IMR-90 (cell line): ENCODE measurements at regions not wholly inside any gene's neighbourhood (a gene's known extent, or its start where the extent isn't known, plus 50 kb on each side); places are given as distances from the start of the nearest gene placed in this dataset.

Experiments
- ATAC-seq: fragments of 200-7000 bp; cut with Tn5 transposase; 2 replicates; pipeline ENCODE4 v1.9.1; 2020; ENCODE audit warnings: low read depth, mild to moderate bottlenecking, moderate library complexity
- BruUV-seq: library from RNA; stranded (reverse); fragments of 400-500 nt; replicated peaks from 2 replicates; lab custom pipeline; 2021; lab: Mats Ljungman, UMichigan
- CTCF ChIA-PET: fragments of 300-600 bp; formaldehyde crosslinking; extraction: SDS; loops from one replicate; lab custom pipeline; 2021; ENCODE audit warnings: antibody characterized with exemption; lab: Yijun Ruan, JAX
- POLR2A ChIA-PET: fragments of 300-600 bp; sonication (Branson Sonifier 250); formaldehyde crosslinking; loops from one replicate; lab custom pipeline; 2022; ENCODE audit warnings: antibody characterized with exemption; ENCODE audit not compliant: unreplicated experiment; lab: Charles Lee
- DNase-seq: peaks from one replicate; pipeline ENCODE4 v3.0.0; 2013
- H2AFZ ChIP-seq: replicated peaks from 2 replicates; pipeline ENCODE3; 2013; ENCODE audit warnings: low read length, mild to moderate bottlenecking; ENCODE audit not compliant: poor library complexity
- H2AK5ac ChIP-seq: 2 replicates; pipeline ENCODE4 v1.6.1; 2013; ENCODE audit warnings: low read depth, low read length, inconsistent platforms
- H2AK9ac ChIP-seq: replicated peaks from 2 replicates; pipeline ENCODE3; 2013; ENCODE audit warnings: mild to moderate bottlenecking, low read depth, low read length, moderate library complexity; ENCODE audit not compliant: poor library complexity
- H2BK120ac ChIP-seq: 2 replicates; pipeline ENCODE4 v1.6.1; 2013; ENCODE audit warnings: low read depth, low read length, inconsistent platforms
- H2BK15ac ChIP-seq: 3 replicates; pipeline ENCODE4 v1.6.1; 2013; ENCODE audit warnings: low read depth, low read length, inconsistent platforms
- H2BK20ac ChIP-seq: 2 replicates; pipeline ENCODE4 v1.6.1; 2013; ENCODE audit warnings: low read depth, mild to moderate bottlenecking, inconsistent platforms, low read length, moderate library complexity
- H2BK5ac ChIP-seq: 2 replicates; pipeline ENCODE4 v1.6.1; 2013; ENCODE audit warnings: mild to moderate bottlenecking, low read depth, low read length, inconsistent platforms; ENCODE audit not compliant: poor library complexity, severe bottlenecking
- H3K14ac ChIP-seq: replicated peaks from 2 replicates; pipeline ENCODE4 v1.6.1; 2013; ENCODE audit warnings: low read depth, low read length, inconsistent platforms
- H3K18ac ChIP-seq: 2 replicates; pipeline ENCODE4 v1.6.1; 2013; ENCODE audit warnings: low read depth, low read length, control low read depth
- H3K23ac ChIP-seq: 2 replicates; pipeline ENCODE4 v1.6.1; 2013; ENCODE audit warnings: low read depth, low read length, inconsistent platforms
- H3K27ac ChIP-seq: 2 replicates; pipeline ENCODE4 v1.5.1; 2013; ENCODE audit warnings: mild to moderate bottlenecking, control low read depth, low read length; ENCODE audit not compliant: insufficient read depth
- H3K27me3 ChIP-seq: 2 replicates; pipeline ENCODE4 v1.6.1; 2013; ENCODE audit warnings: low read length; ENCODE audit not compliant: control insufficient read depth, insufficient read depth
- H3K36me3 ChIP-seq: 2 replicates; pipeline ENCODE4 v1.6.1; 2013; ENCODE audit warnings: low read length, mixed read lengths; ENCODE audit not compliant: control insufficient read depth, insufficient read depth
- H3K4ac ChIP-seq: 2 replicates; pipeline ENCODE4 v1.6.1; 2013; ENCODE audit warnings: low read depth, low read length, inconsistent platforms
- H3K4me1 ChIP-seq: 2 replicates; pipeline ENCODE4 v1.6.1; 2013; ENCODE audit warnings: low read length, mixed read lengths; ENCODE audit not compliant: control insufficient read depth, insufficient read depth
- H3K4me2 ChIP-seq: 2 replicates; pipeline ENCODE4 v1.6.1; 2013; ENCODE audit warnings: low read depth, mild to moderate bottlenecking, control low read depth, low read length, moderate library complexity
- H3K4me3 ChIP-seq: 2 replicates; pipeline ENCODE4 v1.5.1; 2013; ENCODE audit warnings: low read depth, mild to moderate bottlenecking, control low read depth, low read length, moderate library complexity; ENCODE audit not compliant: insufficient read depth
- H3K56ac ChIP-seq: 2 replicates; pipeline ENCODE4 v1.6.1; 2013; ENCODE audit warnings: low read length, inconsistent platforms; ENCODE audit not compliant: insufficient read depth; ENCODE audit errors: extremely low read depth
- H3K79me1 ChIP-seq, 2 experiments: 2 replicates each; pipeline ENCODE4 v1.6.1; 2013; ENCODE audit warnings: low read length in 2 of 2, inconsistent platforms in 1 of 2, low read depth in 1 of 2
- H3K9ac ChIP-seq: 2 replicates; pipeline ENCODE4 v1.6.1; 2013; ENCODE audit warnings: low read depth, low read length, control low read depth
- H3K9me1 ChIP-seq: 2 replicates; pipeline ENCODE4 v1.6.1; 2013; ENCODE audit warnings: low read length, inconsistent platforms; ENCODE audit not compliant: insufficient read depth
- H3K9me3 ChIP-seq: 2 replicates; pipeline ENCODE4 v1.6.1; 2013; ENCODE audit warnings: low read length; ENCODE audit not compliant: control insufficient read depth, insufficient read depth
- H4K20me1 ChIP-seq: 2 replicates; pipeline ENCODE4 v1.6.1; 2013; ENCODE audit warnings: low read length, inconsistent platforms; ENCODE audit not compliant: insufficient read depth
- H4K5ac ChIP-seq: 2 replicates; pipeline ENCODE4 v1.6.1; 2013; ENCODE audit warnings: mild to moderate bottlenecking, low read depth, low read length, control low read depth
- H4K8ac ChIP-seq, 2 experiments: 2 replicates each; pipeline ENCODE4 v1.6.1; 2013; ENCODE audit warnings: low read depth in 2 of 2, low read length in 2 of 2, control low read depth in 1 of 2, inconsistent platforms in 1 of 2
- H4K91ac ChIP-seq: 2 replicates; pipeline ENCODE4 v1.6.1; 2013; ENCODE audit warnings: low read depth, low read length, inconsistent platforms; ENCODE audit not compliant: insufficient read depth
- CEBPB ChIP-seq: IDR thresholded peaks from 2 replicates; pipeline ENCODE4 v1.6.1; 2012; ENCODE audit warnings: low read depth, low read length, improper control_type of control experiment
- MAZ ChIP-seq: IDR thresholded peaks from 2 replicates; pipeline ENCODE4 v1.6.1; 2012; ENCODE audit warnings: low read depth, mild to moderate bottlenecking, low read length, improper control_type of control experiment, moderate library complexity, borderline replicate concordance
- WGBS, 2 experiments: methylation state at CpG; one replicate each; pipeline versions ENCODE4 v1.1.5 to v1.1.7; 2013; ENCODE audit warnings: missing lambda C conversion rate in 2 of 2; ENCODE audit not compliant: insufficient read length in 1 of 2; ENCODE audit errors: extremely low coverage in 2 of 2; 5-methylcytosine and 5-hydroxymethylcytosine counted together
- dilution Hi-C: fragments of 300-500 bp; cut with HindIII; formaldehyde crosslinking; loops from one replicate; pipeline ENCODE4 v1.14.3; 2018; ENCODE audit warnings: low sequenced_read_pairs; ENCODE audit not compliant: unreplicated experiment
- in situ Hi-C: fragments of 300-500 bp; cut with MboI; formaldehyde crosslinking; loops from 3 replicates; pipeline ENCODE4 v1.14.3; 2019; ENCODE audit warnings: low sequenced_read_pairs, inconsistent platforms, mixed read lengths
- intact Hi-C: fragments of 100-400 bp; cut with micrococcal nuclease; formaldehyde crosslinking; loops from 2 replicates; pipeline ENCODE4 v1.10.0; 2022

- no peak for TF ChIP-seq CEBPB
Observed at GRCh38 chr4:126441173-126442035, 1126.6 kb downstream of the FAT4 start (continued).

- no peaks in the 10 kb centered on the region for H3K79me1 ChIP-seq
- H3K9me1 ChIP-seq = no peaks in the 10 kb centered on the region
- H2BK120ac ChIP-seq = no peak overlapping the region
- in situ Hi-C loops = no loop called here
- no peaks in the 10 kb centered on the region for H3K9me3 ChIP-seq
- no peak overlapping the region for H3K56ac ChIP-seq
- no peak overlapping the region for H3K18ac ChIP-seq
- no peaks in the 10 kb centered on the region for H4K20me1 ChIP-seq
- no peak overlapping the region for H2AK9ac ChIP-seq
- no peak overlapping the region for H3K27ac ChIP-seq
- H3K4ac ChIP-seq = no peak overlapping the region
- no peak overlapping the region for H4K8ac ChIP-seq
- no peak overlapping the region for H3K9ac ChIP-seq
- H2AK5ac ChIP-seq = no peak overlapping the region
- H4K91ac ChIP-seq = no peak overlapping the region
- no peak overlapping the region for H3K23ac ChIP-seq
- WGBS, 2 experiments = no CpG with 5 or more reads among the region's 1 CpG
- CTCF ChIA-PET = no interaction called here
- ATAC-seq (no peak), DNase-seq (peak; percentile 46)
- no peak overlapping the region for H4K5ac ChIP-seq
- H2AFZ ChIP-seq = no peak overlapping the region
- H3K14ac ChIP-seq = no peak overlapping the region
- H2BK20ac ChIP-seq = no peak overlapping the region
- H3K4me1 ChIP-seq = peaks cover 2% of the 10 kb centered on the region; the same call in 1 of the 2 replicates
- H3K4me2 ChIP-seq = no peak overlapping the region
- no peaks in the 10 kb centered on the region for H3K36me3 ChIP-seq
- dilution Hi-C loops = no loop called here
- BruUV-seq = no TSS peak
- no peak for TF ChIP-seq MAZ
- peak; percentile 24; the same call in 1 of the 2 replicates for TF ChIP-seq CEBPB
- no peak overlapping the region for H2BK5ac ChIP-seq
- POLR2A ChIA-PET = no interaction called here
- H3K4me3 ChIP-seq = no peak overlapping the region
- no peak overlapping the region for H2BK15ac ChIP-seq
- intact Hi-C loops = no loop called here
- H3K27me3 ChIP-seq = no peaks in the 10 kb centered on the region
Observed at GRCh38 chr4:126445596-126445995, 1130.8 kb downstream of the FAT4 start.
